OCI-LY3 (cell line): ENCODE measurements at regions not wholly inside any gene's neighbourhood (a gene's known extent, or its start where the extent isn't known, plus 50 kb on each side); places are given as distances from the start of the nearest gene placed in this dataset.

Experiments used
- H2AFZ ChIP-seq: fragments of 200-600, 300-600 bp; shearing (Covaris generic); 2 replicates; pipeline ENCODE4 v1.6.0; 2014; ENCODE audit warnings: antibody characterized with exemption, low read depth, low read length
- H3K27ac ChIP-seq: fragments of 200-600, 300-600 bp; sonication (generic); 2 replicates; pipeline ENCODE4 v1.5.1; 2014; ENCODE audit warnings: mild to moderate bottlenecking, low read length, moderate library complexity, mixed read lengths
- H3K27me3 ChIP-seq: fragments of 200-600, 300-600 bp; sonication (generic); 2 replicates; pipeline ENCODE4 v1.6.1; 2014; ENCODE audit warnings: low read depth, low read length, mixed read lengths
- H3K36me3 ChIP-seq: fragments of 200-600, 300-600 bp; sonication (generic); replicated peaks from 2 replicates; pipeline ENCODE3; 2014; ENCODE audit warnings: low read depth, low read length, mixed read lengths
- H3K4me1 ChIP-seq: fragments of 300-600, 200-600 bp; sonication (generic); 2 replicates; pipeline ENCODE4 v1.6.1; 2014; ENCODE audit warnings: low read length, mixed read lengths
- H3K4me2 ChIP-seq: fragments of 200-600, 300-600 bp; sonication (generic); 2 replicates; pipeline ENCODE4 v1.6.1; 2014; ENCODE audit warnings: low read length, mixed read lengths
- H3K4me3 ChIP-seq: fragments of 300-600, 200-600 bp; sonication (generic); 2 replicates; pipeline ENCODE4 v1.5.1; 2014; ENCODE audit warnings: antibody characterized with exemption, mild to moderate bottlenecking, low read length, moderate library complexity
- H3K79me2 ChIP-seq: fragments of 300-600, 200-600 bp; shearing (Covaris generic); 2 replicates; pipeline ENCODE4 v1.6.1; 2014; ENCODE audit warnings: mild to moderate bottlenecking, low read length, mixed read lengths
- H3K9ac ChIP-seq: fragments of 300-600, 200-600 bp; shearing (Covaris generic); 2 replicates; pipeline ENCODE4 v1.6.0; 2014; ENCODE audit warnings: mild to moderate bottlenecking, low read length, moderate library complexity
- H3K9me3 ChIP-seq: fragments of 200-600, 300-600 bp; shearing (Covaris generic); 2 replicates; pipeline ENCODE4 v1.6.1; 2014; ENCODE audit warnings: low read length, mixed read lengths; ENCODE audit not compliant: insufficient read depth
- H4K20me1 ChIP-seq: fragments of 200-600, 300-600 bp; sonication (generic); 2 replicates; pipeline ENCODE4 v1.6.1; 2016; ENCODE audit warnings: low read length, mixed read lengths; ENCODE audit not compliant: insufficient read depth
- EZH2phosphoT487 ChIP-seq: fragments of 200-600 bp; shearing (Covaris generic); IDR thresholded peaks from 2 replicates; pipeline ENCODE4 v1.6.1; 2018; ENCODE audit warnings: antibody characterized with exemption, mixed run types, low read depth
- TF ChIP-seq, protein P1 (sequence below): fragments of 200-600, 300-600 bp; sonication (generic); IDR thresholded peaks from 2 replicates; pipeline ENCODE4 v1.5.1; 2014; ENCODE audit warnings: antibody characterized with exemption, low read length, low read depth

GRCh38 chr14:27145170-27145569 lies 547.3 kb upstream of the NOVA1 start:
- Histone ChIP-seq H4K20me1 (no peaks in the 10 kb centered on the region), H3K9me3 (no peaks in the 10 kb centered on the region), H2AFZ (no peak overlapping the region), H3K36me3 (no peaks in the 10 kb centered on the region), H3K27ac (no peak overlapping the region), H3K4me3 (no peak overlapping the region), H3K79me2 (no peaks in the 10 kb centered on the region), H3K4me2 (no peak overlapping the region), H3K9ac (no peak overlapping the region), H3K4me1 (no peaks in the 10 kb centered on the region), H3K27me3 (no peaks in the 10 kb centered on the region)
- no peak for TF ChIP-seq EZH2phosphoT487
- TF ChIP-seq, protein P1, sequence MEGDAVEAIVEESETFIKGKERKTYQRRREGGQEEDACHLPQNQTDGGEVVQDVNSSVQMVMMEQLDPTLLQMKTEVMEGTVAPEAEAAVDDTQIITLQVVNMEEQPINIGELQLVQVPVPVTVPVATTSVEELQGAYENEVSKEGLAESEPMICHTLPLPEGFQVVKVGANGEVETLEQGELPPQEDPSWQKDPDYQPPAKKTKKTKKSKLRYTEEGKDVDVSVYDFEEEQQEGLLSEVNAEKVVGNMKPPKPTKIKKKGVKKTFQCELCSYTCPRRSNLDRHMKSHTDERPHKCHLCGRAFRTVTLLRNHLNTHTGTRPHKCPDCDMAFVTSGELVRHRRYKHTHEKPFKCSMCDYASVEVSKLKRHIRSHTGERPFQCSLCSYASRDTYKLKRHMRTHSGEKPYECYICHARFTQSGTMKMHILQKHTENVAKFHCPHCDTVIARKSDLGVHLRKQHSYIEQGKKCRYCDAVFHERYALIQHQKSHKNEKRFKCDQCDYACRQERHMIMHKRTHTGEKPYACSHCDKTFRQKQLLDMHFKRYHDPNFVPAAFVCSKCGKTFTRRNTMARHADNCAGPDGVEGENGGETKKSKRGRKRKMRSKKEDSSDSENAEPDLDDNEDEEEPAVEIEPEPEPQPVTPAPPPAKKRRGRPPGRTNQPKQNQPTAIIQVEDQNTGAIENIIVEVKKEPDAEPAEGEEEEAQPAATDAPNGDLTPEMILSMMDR: no peak

DNA sequence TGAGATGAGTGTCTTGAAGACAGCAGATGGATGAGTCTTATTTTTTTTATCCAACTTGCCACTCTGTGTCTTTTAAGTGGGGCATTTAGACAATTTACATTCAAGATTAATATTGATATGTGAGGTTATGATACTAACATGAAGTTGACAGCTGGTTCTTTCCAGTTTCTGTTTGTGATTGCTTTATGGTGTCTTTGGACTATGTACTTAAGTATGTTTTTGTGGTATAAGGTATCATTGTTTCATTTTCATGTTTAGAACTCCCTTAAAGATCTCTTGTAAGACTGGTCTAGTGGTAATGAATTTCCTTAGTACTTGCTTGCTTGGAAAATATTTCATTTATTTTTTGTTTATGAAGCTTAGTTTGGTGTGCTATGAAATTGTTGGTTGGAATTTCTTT lies 550.3 kb upstream of the NOVA1 start:
- TF ChIP-seq EZH2phosphoT487: no peak
- TF ChIP-seq, protein P1: no peak
- Histone ChIP-seq H3K4me3 (no peak overlapping the region), H3K79me2 (no peaks in the 10 kb centered on the region)

DNA sequence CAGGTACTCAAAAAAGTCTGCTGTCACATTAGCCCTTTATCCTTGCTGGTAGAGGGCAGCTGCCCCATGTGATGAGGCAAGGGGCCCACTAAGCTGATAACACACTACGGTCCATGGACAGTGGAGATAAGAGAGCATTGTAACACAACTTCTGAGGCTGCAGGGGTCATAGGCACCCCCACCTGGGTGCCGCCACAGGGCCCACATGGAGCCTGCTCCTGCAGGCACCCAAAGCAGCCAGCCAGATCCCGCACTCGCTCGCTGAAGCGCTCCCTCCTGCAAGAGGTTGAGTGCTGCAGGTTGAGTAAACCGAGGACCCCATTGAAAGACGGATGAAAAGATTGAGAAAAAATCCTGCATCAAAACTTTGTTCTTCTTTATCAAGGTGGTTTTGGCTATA lies 566.3 kb upstream of the NOVA1 start:
- no peaks in the 10 kb centered on the region for H3K79me2 ChIP-seq
- no peak overlapping the region for H2AFZ ChIP-seq
- H3K4me2 ChIP-seq: no peak overlapping the region
- H3K9ac ChIP-seq: no peak overlapping the region
- no peaks in the 10 kb centered on the region for H3K27me3 ChIP-seq
- H3K9me3 ChIP-seq: peaks cover 5% of the 10 kb centered on the region; the same call in 1 of the 2 replicates
- no peaks in the 10 kb centered on the region for H4K20me1 ChIP-seq
- H3K36me3 ChIP-seq: no peaks in the 10 kb centered on the region
- H3K4me1 ChIP-seq: no peaks in the 10 kb centered on the region
- H3K27ac ChIP-seq: no peak overlapping the region
- no peak overlapping the region for H3K4me3 ChIP-seq
- TF ChIP-seq, protein P1: no peak
- no peak for TF ChIP-seq EZH2phosphoT487

More for the DNA sequence above, 550.3 kb upstream of the NOVA1 start:
- Histone ChIP-seq H3K4me1 (no peaks in the 10 kb centered on the region), H3K36me3 (no peaks in the 10 kb centered on the region), H4K20me1 (no peaks in the 10 kb centered on the region), H3K9ac (no peak overlapping the region), H3K27ac (no peak overlapping the region), H3K9me3 (no peaks in the 10 kb centered on the region), H3K4me2 (no peak overlapping the region), H3K27me3 (no peaks in the 10 kb centered on the region), H2AFZ (no peak overlapping the region)

GRCh38 chr14:27175489-27175888 lies 577.7 kb upstream of the NOVA1 start:
- H3K36me3 ChIP-seq: no peaks in the 10 kb centered on the region
- H3K9me3 ChIP-seq: no peaks in the 10 kb centered on the region
- TF ChIP-seq EZH2phosphoT487: no peak
- TF ChIP-seq, protein P1: no peak
- no peak overlapping the region for H3K4me2 ChIP-seq
- H3K4me1 ChIP-seq: no peaks in the 10 kb centered on the region
- H2AFZ ChIP-seq: no peak overlapping the region
- H4K20me1 ChIP-seq: no peaks in the 10 kb centered on the region
- H3K27ac ChIP-seq: no peak overlapping the region
- H3K4me3 ChIP-seq: no peak overlapping the region
- no peaks in the 10 kb centered on the region for H3K27me3 ChIP-seq
- H3K9ac ChIP-seq: no peak overlapping the region
- no peaks in the 10 kb centered on the region for H3K79me2 ChIP-seq
